ENCODE measurements at regions not wholly inside any gene's neighbourhood (a gene's known extent, or its start where the extent isn't known, plus 50 kb on each side); places are given as distances from the start of the nearest gene placed in this dataset.

DNA sequence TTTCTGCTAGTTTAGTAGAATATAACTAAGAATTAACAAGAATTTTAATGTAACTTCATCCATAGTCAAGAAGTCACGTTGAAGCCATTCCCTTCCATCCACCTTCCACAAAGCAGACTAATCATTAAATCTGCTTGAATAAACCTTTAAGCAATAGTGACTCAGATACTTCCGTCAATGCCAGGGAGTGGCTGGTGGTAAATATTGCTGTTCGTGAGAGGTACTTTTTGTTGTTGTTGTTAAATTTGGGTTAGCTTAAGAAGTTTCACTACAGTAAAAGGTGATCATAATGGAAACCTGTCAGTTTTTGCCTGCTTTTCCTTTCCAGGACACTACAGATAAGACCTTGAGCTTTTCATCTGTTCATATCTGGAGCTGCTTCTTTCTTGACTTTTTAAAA lies 316.3 kb downstream of the TMA16 start:
- TF ChIP-seq CTCF (IDR thresholded peaks at IDR 0.05) (no peak), POLR2A (IDR thresholded peaks at IDR 0.05) (no peak)

Measured in heart left ventricle (tissue), 13 donors.